MCF 10A (cell line): ENCODE measurements at regions not wholly inside any gene's neighbourhood (a gene's known extent, or its start where the extent isn't known, plus 50 kb on each side); places are given as distances from the start of the nearest gene placed in this dataset.

Experiments used
- BruUV-seq: library from RNA; stranded (reverse); fragments of 400-500 nt; replicated peaks from 2 replicates; lab custom pipeline; 2021; lab: Mats Ljungman, UMichigan
- CTCF ChIA-PET: fragments of 300-600 bp; sonication (Branson Sonifier 250); formaldehyde crosslinking; extraction: SDS; loops from one replicate; lab custom pipeline; 2021; ENCODE audit warnings: antibody characterized with exemption, inconsistent platforms; lab: Yijun Ruan, JAX
- POLR2A ChIA-PET: fragments of 300-600, 350-650 bp; sonication (Branson Sonifier 250); formaldehyde crosslinking; extraction: SDS; loops from one replicate; lab custom pipeline; 2020; ENCODE audit warnings: antibody characterized with exemption, inconsistent platforms; lab: Yijun Ruan, JAX
- DNase-seq: peaks from one replicate; pipeline ENCODE4 v3.0.0-alpha.2; 2018; ENCODE audit not compliant: unreplicated experiment
- H3K27ac Mint-ChIP-seq: one replicate; pipeline ENCODE4 v1.8.0; 2022; ENCODE audit warnings: mild to moderate bottlenecking, low read depth, mixed read lengths; ENCODE audit not compliant: unreplicated experiment
- H3K27me3 Mint-ChIP-seq: one replicate; pipeline ENCODE4 v1.8.0; 2022; ENCODE audit warnings: mixed read lengths; ENCODE audit not compliant: insufficient read depth, unreplicated experiment
- H3K36me3 Mint-ChIP-seq: one replicate; pipeline ENCODE4 v1.8.0; 2022; ENCODE audit warnings: mild to moderate bottlenecking, moderate library complexity, mixed read lengths; ENCODE audit not compliant: insufficient read depth, unreplicated experiment
- H3K4me1 Mint-ChIP-seq: one replicate; pipeline ENCODE4 v1.8.0; 2022; ENCODE audit warnings: mixed read lengths; ENCODE audit not compliant: insufficient read depth, unreplicated experiment
- H3K4me3 Mint-ChIP-seq: one replicate; pipeline ENCODE4 v1.8.0; 2022; ENCODE audit warnings: mild to moderate bottlenecking, moderate library complexity, mixed read lengths; ENCODE audit not compliant: unreplicated experiment
- H3K9me3 Mint-ChIP-seq: one replicate; pipeline ENCODE4 v1.8.0; 2022; ENCODE audit warnings: mixed read lengths; ENCODE audit not compliant: unreplicated experiment
- CTCF ChIP-seq: fragments of 200-600 bp; IDR thresholded peaks from one replicate; pipeline ENCODE4 v1.8.0; 2022; ENCODE audit warnings: antibody characterized with exemption, mild to moderate bottlenecking; ENCODE audit not compliant: unreplicated experiment
- intact Hi-C: fragments of 100-400 bp; cut with micrococcal nuclease; formaldehyde crosslinking; loops from 2 replicates; pipeline ENCODE4 v1.14.1; 2022

- Mint-ChIP-seq H3K4me3 (no peak overlapping the region), H3K36me3 (no peaks in the 10 kb centered on the region), H3K27me3 (no peaks in the 10 kb centered on the region), H3K9me3 (peaks cover 3% of the 10 kb centered on the region), H3K27ac (no peak overlapping the region), H3K4me1 (peaks cover 39% of the 10 kb centered on the region)
- no TSS peak for BruUV-seq
- intact Hi-C loops, result no loop called here
- peak; percentile 20 for DNase-seq
- no peak for TF ChIP-seq CTCF
- ChIA-PET CTCF (interaction anchor here (0.9 to 4.2 kb wide), 5 partner anchors 34 to 245 kb away, joined by 3 to 38 read pairs (median 8); no protein-coding TSS in a partner anchor), POLR2A (interaction anchor here (2.4 to 4.0 kb wide), 2 partner anchors 204 to 234 kb away, joined by 5 to 24 read pairs; partner anchors contain the start of gene RBPJ)
Measured at GRCh38 chr4:26085551-26085950, 171.5 kb downstream of the SMIM20 start.

- POLR2A ChIA-PET, result interaction anchor here (1.0 to 4.0 kb wide), 3 partner anchors 203 to 233 kb away, joined by 3 to 24 read pairs (median 5); partner anchors contain the start of gene RBPJ
Measured at GRCh38 chr4:26086621-26087441, 172.8 kb downstream of the SMIM20 start.

GRCh38 chr4:26088433-26088928 is 174.5 kb downstream of the SMIM20 start:
- intact Hi-C loops, result no loop called here
- Mint-ChIP-seq H3K9me3 (peaks cover 8% of the 10 kb centered on the region), H3K27ac (peak overlapping the region; percentile 27), H3K36me3 (no peaks in the 10 kb centered on the region), H3K4me3 (no peak overlapping the region), H3K4me1 (peaks cover 33% of the 10 kb centered on the region), H3K27me3 (no peaks in the 10 kb centered on the region)
- POLR2A ChIA-PET, result interaction anchor here (0.6 to 1.6 kb wide), 8 partner anchors 10 to 256 kb away, joined by 3 to 7 read pairs (median 3); partner anchors contain the start of gene RBPJ
- CTCF ChIA-PET, result interaction anchor here (0.6 to 0.7 kb wide), 2 partner anchors 39 to 100 kb away, joined by 3 read pairs; no protein-coding TSS in a partner anchor
- DNase-seq, result peak; percentile 73
- BruUV-seq, result no TSS peak
- TF ChIP-seq CTCF, result no peak

More at GRCh38 chr4:26086621-26087441, 172.8 kb downstream of the SMIM20 start:
- no peak overlapping the region for H3K4me3 Mint-ChIP-seq
- TF ChIP-seq CTCF, result no peak
- BruUV-seq, result no TSS peak
- no peaks in the 10 kb centered on the region for H3K36me3 Mint-ChIP-seq
- H3K27me3 Mint-ChIP-seq, result no peaks in the 10 kb centered on the region
- no peak for DNase-seq
- H3K9me3 Mint-ChIP-seq, result peaks cover 8% of the 10 kb centered on the region
- intact Hi-C loops, result no loop called here
- CTCF ChIA-PET, result interaction anchor here (1.2 to 2.5 kb wide), 2 partner anchors 239 to 243 kb away, joined by 3 to 11 read pairs; no protein-coding TSS in a partner anchor
- H3K27ac Mint-ChIP-seq, result no peak overlapping the region
- H3K4me1 Mint-ChIP-seq, result peaks cover 36% of the 10 kb centered on the region

- intact Hi-C loops, result no loop called here
- CTCF ChIA-PET, result interaction anchor here (0.6 to 1.4 kb wide), 5 partner anchors 11 to 616 kb away, joined by 3 to 5 read pairs (median 3); no protein-coding TSS in a partner anchor
- no peak for DNase-seq
- Mint-ChIP-seq H3K9me3 (peaks cover 26% of the 10 kb centered on the region), H3K4me3 (no peak overlapping the region), H3K27ac (no peak overlapping the region), H3K4me1 (peaks cover 13% of the 10 kb centered on the region), H3K36me3 (no peaks in the 10 kb centered on the region), H3K27me3 (no peaks in the 10 kb centered on the region)
- TF ChIP-seq CTCF, result no peak
- no TSS peak for BruUV-seq
- POLR2A ChIA-PET, result interaction anchor here (1.0 to 1.2 kb wide), 2 partner anchors 11 to 13 kb away, joined by 3 to 6 read pairs; no protein-coding TSS in a partner anchor
Measured at GRCh38 chr4:26093551-26093950, 179.5 kb downstream of the SMIM20 start.
